WERI-Rb-1 (cell line): ENCODE measurements at regions not wholly inside any gene's neighbourhood (a gene's known extent, or its start where the extent isn't known, plus 50 kb on each side); places are given as distances from the start of the nearest gene placed in this dataset.
"Not testable (repeated sequence)": the region's sequence is repeated elsewhere in the genome, so short reads cannot be mapped to it uniquely, and the experiment has no call there.

Experiments
- DNase-seq: peaks from one replicate; pipeline ENCODE4 v3.0.0-alpha.2; 2020
- H3K27ac ChIP-seq: fragments of 250-450 bp; sonication (Bioruptor Pico); 2 replicates; pipeline ENCODE4 v1.5.1; 2020; ENCODE audit warnings: mild to moderate bottlenecking, moderate library complexity
- H3K27me3 ChIP-seq: fragments of 250-450 bp; sonication (Bioruptor Pico); 2 replicates; pipeline ENCODE4 v1.5.1; 2021; ENCODE audit warnings: mild to moderate bottlenecking, low read depth, moderate library complexity; ENCODE audit not compliant: insufficient read depth, severe bottlenecking
- H3K36me3 ChIP-seq: fragments of 250-450 bp; sonication (Bioruptor Pico); 2 replicates; pipeline ENCODE4 v1.5.1; 2020; ENCODE audit warnings: mild to moderate bottlenecking, moderate library complexity
- H3K4me3 ChIP-seq: 2 replicates; pipeline ENCODE4 v1.5.1; 2011; ENCODE audit warnings: low read depth, mild to moderate bottlenecking, control low read depth, low read length
- H3K9me3 ChIP-seq: fragments of 250-450 bp; sonication (Bioruptor Pico); 2 replicates; pipeline ENCODE4 v1.5.1; 2021; ENCODE audit warnings: mild to moderate bottlenecking, moderate library complexity; ENCODE audit not compliant: severe bottlenecking
- TF ChIP-seq, protein P1 (sequence below): IDR thresholded peaks from 2 replicates; pipeline ENCODE4 v1.5.1; 2011; ENCODE audit warnings: low read depth, mild to moderate bottlenecking, control low read depth, inconsistent platforms, low read length

DNA sequence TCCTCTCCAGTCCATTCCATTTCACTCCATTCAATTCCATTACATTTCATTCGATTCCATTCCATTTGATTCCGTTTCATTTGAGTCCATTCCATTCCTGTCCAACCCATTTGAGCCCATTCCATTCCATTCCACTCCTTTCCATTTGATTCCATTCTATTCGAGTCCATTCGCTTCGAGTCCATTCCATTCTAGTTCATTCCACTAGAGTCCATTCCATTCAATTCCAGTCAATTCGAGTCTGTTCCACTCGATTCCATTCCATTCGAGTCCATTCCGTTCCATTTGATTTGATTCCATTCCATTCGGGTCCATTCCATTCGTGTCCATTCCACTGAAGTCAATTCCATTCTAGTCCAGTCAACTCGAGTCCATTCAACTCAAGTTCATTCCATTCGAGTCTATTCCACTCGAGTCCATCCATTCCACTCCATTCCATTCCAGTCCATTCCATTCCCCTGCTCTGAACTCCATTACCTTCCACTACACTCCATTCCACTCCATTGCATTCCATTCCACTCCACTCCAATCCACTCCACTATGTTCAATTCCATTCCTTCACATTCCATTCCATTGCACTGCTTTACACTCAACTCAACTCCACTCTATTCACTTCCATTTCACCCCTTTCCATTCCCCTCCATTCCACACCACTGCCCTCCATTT, 2569.4 kb upstream of the TPTE start:
- DNase-seq, result no peak
- Histone ChIP-seq H3K36me3 (no peaks in the 10 kb centered on the region), H3K4me3 (no peak overlapping the region), H3K9me3 (peaks cover 83% of the 10 kb centered on the region), H3K27ac (no peak overlapping the region), H3K27me3 (no peaks in the 10 kb centered on the region)
- TF ChIP-seq, protein P1, sequence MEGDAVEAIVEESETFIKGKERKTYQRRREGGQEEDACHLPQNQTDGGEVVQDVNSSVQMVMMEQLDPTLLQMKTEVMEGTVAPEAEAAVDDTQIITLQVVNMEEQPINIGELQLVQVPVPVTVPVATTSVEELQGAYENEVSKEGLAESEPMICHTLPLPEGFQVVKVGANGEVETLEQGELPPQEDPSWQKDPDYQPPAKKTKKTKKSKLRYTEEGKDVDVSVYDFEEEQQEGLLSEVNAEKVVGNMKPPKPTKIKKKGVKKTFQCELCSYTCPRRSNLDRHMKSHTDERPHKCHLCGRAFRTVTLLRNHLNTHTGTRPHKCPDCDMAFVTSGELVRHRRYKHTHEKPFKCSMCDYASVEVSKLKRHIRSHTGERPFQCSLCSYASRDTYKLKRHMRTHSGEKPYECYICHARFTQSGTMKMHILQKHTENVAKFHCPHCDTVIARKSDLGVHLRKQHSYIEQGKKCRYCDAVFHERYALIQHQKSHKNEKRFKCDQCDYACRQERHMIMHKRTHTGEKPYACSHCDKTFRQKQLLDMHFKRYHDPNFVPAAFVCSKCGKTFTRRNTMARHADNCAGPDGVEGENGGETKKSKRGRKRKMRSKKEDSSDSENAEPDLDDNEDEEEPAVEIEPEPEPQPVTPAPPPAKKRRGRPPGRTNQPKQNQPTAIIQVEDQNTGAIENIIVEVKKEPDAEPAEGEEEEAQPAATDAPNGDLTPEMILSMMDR, result no peak

GRCh38 chr21:7952648-7953047, 2568.7 kb upstream of the TPTE start:
- H3K36me3 ChIP-seq, result no peaks in the 10 kb centered on the region
- TF ChIP-seq, protein P1, result no peak
- DNase-seq, result no peak
- H3K27ac ChIP-seq, result no peak overlapping the region
- H3K27me3 ChIP-seq, result no peaks in the 10 kb centered on the region
- peaks cover 81% of the 10 kb centered on the region for H3K9me3 ChIP-seq
- no peak overlapping the region for H3K4me3 ChIP-seq

- H3K27me3 ChIP-seq, result no peaks in the 10 kb centered on the region
- H3K36me3 ChIP-seq, result no peaks in the 10 kb centered on the region
- DNase-seq, result no peak
- TF ChIP-seq, protein P1, result no peak
- H3K9me3 ChIP-seq, result peaks cover 81% of the 10 kb centered on the region
- no peak overlapping the region for H3K27ac ChIP-seq
- no peak overlapping the region for H3K4me3 ChIP-seq
These were observed 2568.3 kb upstream of the TPTE start for GRCh38 chr21:7953058-7953457.

DNA sequence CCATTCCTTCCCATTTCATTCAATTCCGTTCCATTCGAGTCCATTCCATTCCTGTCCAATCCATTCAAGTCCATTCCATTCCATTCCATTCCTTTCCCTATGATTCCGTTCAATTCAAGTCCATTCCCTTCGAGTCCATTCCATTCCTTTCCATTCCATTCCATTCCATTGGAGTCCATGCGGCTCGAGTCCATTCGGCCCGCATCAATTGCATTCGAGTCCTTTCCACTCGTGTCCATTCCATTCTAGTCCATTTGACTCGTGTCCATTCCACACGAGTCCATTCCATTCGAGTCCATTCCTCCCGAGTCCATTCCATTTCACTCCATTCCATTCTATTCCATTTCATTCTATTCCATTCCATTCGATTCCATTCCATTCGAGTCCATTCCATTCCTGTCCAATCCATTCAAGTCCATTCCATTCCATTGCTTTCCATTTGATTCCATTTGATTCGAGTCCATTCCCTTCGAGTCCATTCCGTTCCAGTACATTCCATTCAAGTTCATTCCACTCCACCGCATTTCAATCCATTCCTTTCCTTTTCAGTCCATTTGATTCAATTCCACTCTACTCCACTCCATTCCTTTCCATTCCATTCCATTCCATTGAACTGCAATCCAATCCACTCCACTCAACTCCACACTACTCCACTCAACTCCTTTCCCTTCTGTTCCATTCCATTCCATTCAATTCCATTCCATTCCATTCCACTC, 2565.9 kb upstream of the TPTE start:
- peaks cover 67% of the 10 kb centered on the region for H3K9me3 ChIP-seq
- not testable (repeated sequence) for H3K27me3 ChIP-seq, H3K4me3 ChIP-seq, H3K36me3 ChIP-seq, H3K27ac ChIP-seq, DNase-seq

- not testable (repeated sequence) for H3K27ac ChIP-seq, DNase-seq, H3K27me3 ChIP-seq, H3K4me3 ChIP-seq, H3K36me3 ChIP-seq
- peaks cover 61% of the 10 kb centered on the region for H3K9me3 ChIP-seq
These were observed 2565.3 kb upstream of the TPTE start for GRCh38 chr21:7956074-7956452.

- H3K9me3 ChIP-seq, result peaks cover 50% of the 10 kb centered on the region
These were observed 2564.2 kb upstream of the TPTE start for GRCh38 chr21:7956998-7957712.

DNA sequence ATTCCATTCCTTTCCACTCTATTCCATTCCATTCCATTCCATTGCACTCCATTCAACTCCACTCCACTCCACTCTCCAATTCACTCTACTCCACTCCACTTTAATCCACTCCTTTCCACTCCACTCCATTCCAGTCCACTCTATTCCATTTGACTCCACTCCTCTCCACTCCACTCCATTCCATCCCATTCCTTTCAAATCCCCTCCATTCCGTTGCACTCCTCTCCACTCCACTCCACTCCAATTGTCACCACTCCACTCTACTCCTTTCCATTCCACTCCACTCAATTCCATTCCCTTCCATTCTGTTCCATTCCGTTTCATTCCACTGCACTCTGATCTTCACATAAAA, 2563.7 kb upstream of the TPTE start:
- Histone ChIP-seq H3K36me3 (no peaks in the 10 kb centered on the region), H3K4me3 (no peak overlapping the region), H3K27ac (no peak overlapping the region), H3K9me3 (peaks cover 45% of the 10 kb centered on the region), H3K27me3 (no peaks in the 10 kb centered on the region)
- DNase-seq, result no peak
- TF ChIP-seq, protein P1, result no peak

More at GRCh38 chr21:7956998-7957712, 2564.2 kb upstream of the TPTE start:
- not testable (repeated sequence) for H3K27ac ChIP-seq, H3K4me3 ChIP-seq, H3K27me3 ChIP-seq, H3K36me3 ChIP-seq, DNase-seq
